Mesenchymal stem cell (in vitro differentiated cells and primary cell): ENCODE measurements at regions not wholly inside any gene's neighbourhood (a gene's known extent, or its start where the extent isn't known, plus 50 kb on each side); places are given as distances from the start of the nearest gene placed in this dataset.

ENCODE experiments used
- DNase-seq: peaks from one replicate; pipeline ENCODE4 v3.0.0-alpha.2; 2013
- H2AFZ ChIP-seq: one replicate; pipeline ENCODE4 v1.6.1; 2013; ENCODE audit warnings: low read depth, mild to moderate bottlenecking, control low read depth, inconsistent platforms, low read length, moderate library complexity
- H2AK5ac ChIP-seq: 2 replicates; pipeline ENCODE4 v1.6.1; 2013; ENCODE audit warnings: low read length, moderate library complexity, mild to moderate bottlenecking, inconsistent platforms; ENCODE audit not compliant: severe bottlenecking
- H2BK120ac ChIP-seq: one replicate; pipeline ENCODE4 v1.6.1; 2013; ENCODE audit warnings: low read depth, mild to moderate bottlenecking, inconsistent platforms, low read length, moderate library complexity
- H2BK12ac ChIP-seq, 2 experiments: one replicate each; pipeline ENCODE4 v1.6.1; 2013; ENCODE audit warnings: inconsistent platforms in 2 of 2, low read length in 2 of 2, mild to moderate bottlenecking in 2 of 2, moderate library complexity in 2 of 2, control low read depth in 1 of 2
- H2BK15ac ChIP-seq: one replicate; pipeline ENCODE4 v1.6.1; 2013; ENCODE audit warnings: mild to moderate bottlenecking, low read depth, inconsistent platforms; ENCODE audit not compliant: poor library complexity, severe bottlenecking
- H2BK5ac ChIP-seq: 2 replicates; pipeline ENCODE4 v1.6.1; 2013; ENCODE audit warnings: low read depth, mild to moderate bottlenecking, low read length, control low read depth, inconsistent platforms; ENCODE audit not compliant: poor library complexity, severe bottlenecking
- H3K14ac ChIP-seq, 2 experiments: one replicate each; pipeline ENCODE4 v1.6.1; 2013; ENCODE audit warnings: inconsistent platforms in 2 of 2, low read length in 2 of 2, control low read depth in 1 of 2, mild to moderate bottlenecking in 1 of 2, moderate library complexity in 1 of 2
- H3K18ac ChIP-seq, 2 experiments: one replicate each; pipeline ENCODE4 v1.6.1; 2013; ENCODE audit warnings: inconsistent platforms in 2 of 2, low read length in 2 of 2, control low read depth in 1 of 2, low read depth in 1 of 2, mild to moderate bottlenecking in 1 of 2
- H3K23ac ChIP-seq, 2 experiments: one replicate each; pipeline ENCODE4 v1.6.1; 2013; ENCODE audit warnings: inconsistent platforms in 2 of 2, low read length in 2 of 2, mild to moderate bottlenecking in 2 of 2, moderate library complexity in 2 of 2, control low read depth in 1 of 2
- H3K27ac ChIP-seq: 2 replicates; pipeline ENCODE4 v1.5.1; 2013; ENCODE audit warnings: mild to moderate bottlenecking, moderate library complexity, low read length, control low read depth, inconsistent platforms; ENCODE audit not compliant: poor library complexity, severe bottlenecking
- H3K27me3 ChIP-seq, 2 experiments: 2 replicates each; pipeline versions ENCODE4 v1.6.1 to v1.7.0; 2013; ENCODE audit warnings: low read length in 2 of 2, mild to moderate bottlenecking in 2 of 2, moderate library complexity in 2 of 2, control low read depth in 1 of 2, inconsistent platforms in 1 of 2; ENCODE audit not compliant: control insufficient read depth in 1 of 2, insufficient read depth in 1 of 2
- H3K36me3 ChIP-seq, 2 experiments: 2 replicates each; pipeline versions ENCODE4 v1.6.1 to v1.7.0; 2013; ENCODE audit warnings: low read length in 2 of 2, control low read depth in 1 of 2, inconsistent platforms in 1 of 2, low read depth in 1 of 2, mild to moderate bottlenecking in 1 of 2; ENCODE audit not compliant: insufficient read depth in 2 of 2, control insufficient read depth in 1 of 2
- H3K4ac ChIP-seq, 2 experiments: one replicate each; pipeline ENCODE4 v1.6.1; 2013; ENCODE audit warnings: inconsistent platforms in 2 of 2, low read length in 2 of 2, mild to moderate bottlenecking in 2 of 2, moderate library complexity in 2 of 2, control low read depth in 1 of 2, low read depth in 1 of 2
- H3K4me1 ChIP-seq: 2 replicates; pipeline ENCODE4 v1.6.1; 2013; ENCODE audit warnings: low read depth, low read length, control low read depth; ENCODE audit not compliant: control insufficient read depth, insufficient read depth
- H3K4me2 ChIP-seq: 2 replicates; pipeline ENCODE4 v1.6.1; 2013; ENCODE audit warnings: low read length, mild to moderate bottlenecking, inconsistent platforms; ENCODE audit not compliant: poor library complexity, severe bottlenecking
- H3K4me3 ChIP-seq, 2 experiments: 2 replicates each; pipeline versions ENCODE4 v1.5.1 to v1.7.0; 2013; ENCODE audit warnings: low read length in 2 of 2, mild to moderate bottlenecking in 2 of 2, control low read depth in 1 of 2, low read depth in 1 of 2; ENCODE audit not compliant: insufficient read depth in 1 of 2
- H3K79me1 ChIP-seq: replicated peaks from 2 replicates; pipeline ENCODE4 v1.6.1; 2013; ENCODE audit warnings: mild to moderate bottlenecking, control low read depth, low read length, inconsistent platforms; ENCODE audit not compliant: poor library complexity, severe bottlenecking
- H3K9ac ChIP-seq: 2 replicates; pipeline ENCODE4 v1.7.0; 2013; ENCODE audit warnings: mild to moderate bottlenecking, low read length, moderate library complexity
- H3K9me3 ChIP-seq: 2 replicates; pipeline ENCODE4 v1.7.0; 2013; ENCODE audit warnings: mild to moderate bottlenecking, low read length; ENCODE audit not compliant: control insufficient read depth
- H4K8ac ChIP-seq: one replicate; pipeline ENCODE4 v1.6.1; 2013; ENCODE audit warnings: inconsistent platforms, mild to moderate bottlenecking, low read length, moderate library complexity
- H4K91ac ChIP-seq: one replicate; pipeline ENCODE4 v1.6.1; 2013; ENCODE audit warnings: mild to moderate bottlenecking, low read length, inconsistent platforms
- WGBS: methylation state at CpG from one replicate; pipeline ENCODE4 v1.1.7; 2013; ENCODE audit warnings: mixed read lengths; 5-methylcytosine and 5-hydroxymethylcytosine counted together

DNA sequence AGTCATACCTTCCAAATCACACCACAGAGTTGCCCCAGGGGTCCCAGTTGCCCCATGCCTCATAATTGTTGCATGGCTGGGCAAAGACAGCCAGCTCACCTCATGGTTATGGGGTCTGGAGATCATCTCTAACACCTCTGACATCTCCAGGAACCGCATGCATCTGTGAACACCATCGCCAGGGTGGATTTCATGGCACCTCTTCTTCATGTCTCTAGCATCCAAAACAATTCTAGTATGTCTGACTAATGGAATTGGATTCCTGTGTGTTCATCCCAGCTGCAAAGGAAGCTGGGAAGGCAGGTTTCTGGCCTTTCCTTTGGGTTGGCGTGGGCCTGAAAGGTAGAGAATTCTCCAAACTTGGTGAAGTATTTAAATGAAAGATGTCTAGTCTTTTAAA is 122.3 kb upstream of the ABCA1 start:
- Histone ChIP-seq H3K27ac (no peak overlapping the region), H2BK120ac (no peak overlapping the region), H2AK5ac (no peak overlapping the region), H3K9me3 (no peaks in the 10 kb centered on the region), H3K79me1 (no peaks in the 10 kb centered on the region), H3K4ac (peak overlapping the region in 1 of 2 experiments; percentile 66), H2BK12ac (peak overlapping the region in 1 of 2 experiments; percentile 80), H3K27me3 (no peaks in the 10 kb centered on the region), H2AFZ (no peak overlapping the region), H3K14ac (no peak overlapping the region), H3K23ac (no peak overlapping the region), H2BK5ac (no peak overlapping the region), H3K18ac (peak overlapping the region; percentile 55 to 75), H2BK15ac (no peak overlapping the region), H4K8ac (no peak overlapping the region), H3K36me3 (no peaks in the 10 kb centered on the region), H3K9ac (no peak overlapping the region), H3K4me1 (peaks cover 3% of the 10 kb centered on the region), H3K4me2 (no peak overlapping the region), H3K4me3 (no peak overlapping the region), H4K91ac (no peak overlapping the region)
- 0% methylated on average over 1 of the region's 3 CpGs for WGBS
- DNase-seq: no peak

- no peak overlapping the region for H3K4me3 ChIP-seq
- no peaks in the 10 kb centered on the region for H3K27me3 ChIP-seq
- H2BK120ac ChIP-seq: no peak overlapping the region
- peaks cover 3% of the 10 kb centered on the region for H3K4me1 ChIP-seq
- no peak overlapping the region for H3K27ac ChIP-seq
- H4K91ac ChIP-seq: no peak overlapping the region
- no peaks in the 10 kb centered on the region for H3K79me1 ChIP-seq
- H2AFZ ChIP-seq: no peak overlapping the region
- 85% methylated on average over 8 of the region's 8 CpGs for WGBS
- no peak overlapping the region for H2BK12ac ChIP-seq
- H3K36me3 ChIP-seq: no peaks in the 10 kb centered on the region
- no peaks in the 10 kb centered on the region for H3K9me3 ChIP-seq
- no peak for DNase-seq
- no peak overlapping the region for H3K14ac ChIP-seq
- H2AK5ac ChIP-seq: no peak overlapping the region
- H4K8ac ChIP-seq: no peak overlapping the region
- no peak overlapping the region for H3K4me2 ChIP-seq
- H3K4ac ChIP-seq: no peak overlapping the region
- no peak overlapping the region for H3K18ac ChIP-seq
- no peak overlapping the region for H3K23ac ChIP-seq
- H2BK5ac ChIP-seq: no peak overlapping the region
- no peak overlapping the region for H3K9ac ChIP-seq
- H2BK15ac ChIP-seq: no peak overlapping the region
Measured at GRCh38 chr9:105051897-105052296, 123.9 kb upstream of the ABCA1 start.

GRCh38 chr9:105052346-105052745 is 124.4 kb upstream of the ABCA1 start:
- Histone ChIP-seq H2BK12ac (no peak overlapping the region), H3K27me3 (no peaks in the 10 kb centered on the region), H3K9me3 (no peaks in the 10 kb centered on the region), H3K4me2 (no peak overlapping the region), H3K36me3 (no peaks in the 10 kb centered on the region), H3K4me1 (peaks cover 3% of the 10 kb centered on the region), H2BK120ac (no peak overlapping the region), H4K91ac (no peak overlapping the region), H2BK15ac (no peak overlapping the region), H3K18ac (no peak overlapping the region), H3K27ac (no peak overlapping the region), H3K14ac (no peak overlapping the region), H2AFZ (no peak overlapping the region), H3K4me3 (no peak overlapping the region), H2AK5ac (peak overlapping the region; percentile 38), H2BK5ac (no peak overlapping the region), H4K8ac (no peak overlapping the region), H3K23ac (no peak overlapping the region), H3K9ac (no peak overlapping the region), H3K4ac (no peak overlapping the region), H3K79me1 (no peaks in the 10 kb centered on the region)
- DNase-seq: no peak
- WGBS: 79% methylated on average over 4 of the region's 8 CpGs

DNA sequence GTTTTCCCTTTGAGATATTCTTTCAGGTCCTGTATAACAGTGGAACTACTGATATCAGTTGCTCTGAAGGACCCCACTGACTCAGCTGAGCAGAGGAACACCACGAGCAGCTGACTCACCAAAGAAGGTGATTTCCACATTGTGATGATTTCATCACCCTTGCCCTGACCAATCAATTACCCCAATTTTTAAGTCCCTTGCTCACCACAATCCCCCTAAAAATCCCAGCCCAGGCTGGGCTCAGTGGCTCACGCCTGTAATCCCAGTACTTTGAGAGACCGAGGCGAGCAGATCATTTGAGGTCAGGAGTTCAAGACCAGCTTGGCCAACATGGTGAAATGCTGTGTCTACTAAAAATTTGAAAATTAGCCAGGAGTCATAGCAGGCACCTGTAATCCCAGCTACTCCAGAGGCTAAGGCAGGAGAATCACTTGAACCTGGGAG is 125.3 kb upstream of the ABCA1 start:
- Histone ChIP-seq H2BK120ac (peak overlapping the region; percentile 37), H3K4me1 (peaks cover 3% of the 10 kb centered on the region), H3K23ac (no peak overlapping the region), H2AK5ac (no peak overlapping the region), H3K4me3 (no peak overlapping the region), H3K36me3 (no peaks in the 10 kb centered on the region), H2BK15ac (no peak overlapping the region), H4K91ac (peak overlapping the region; percentile 39), H2AFZ (no peak overlapping the region), H3K9me3 (no peaks in the 10 kb centered on the region), H3K4ac (no peak overlapping the region), H3K27me3 (no peaks in the 10 kb centered on the region), H2BK12ac (no peak overlapping the region), H3K4me2 (no peak overlapping the region), H3K79me1 (no peaks in the 10 kb centered on the region), H3K27ac (no peak overlapping the region), H4K8ac (no peak overlapping the region), H3K9ac (peak overlapping the region; percentile 61), H3K18ac (no peak overlapping the region), H3K14ac (no peak overlapping the region), H2BK5ac (no peak overlapping the region)
- DNase-seq: peak; percentile 81
- WGBS: 79% methylated on average over 4 of the region's 4 CpGs
